ENCODE measurements at regions not wholly inside any gene's neighbourhood (a gene's known extent, or its start where the extent isn't known, plus 50 kb on each side); places are given as distances from the start of the nearest gene placed in this dataset.

GRCh38 chr13:44096901-44097300 lies 217.2 kb downstream of the LACC1 start:
- DNase-seq (ENCODE audit: low spot score): no peak

- DNase-seq (ENCODE audit: low spot score): no peak
Observed at GRCh38 chr13:44098559-44098958, 218.9 kb downstream of the LACC1 start.

- no peak for DNase-seq (ENCODE audit: low spot score)
Observed at GRCh38 chr13:44101347-44102083, 221.8 kb downstream of the LACC1 start.

- DNase-seq (ENCODE audit: low spot score): no peak
Observed at GRCh38 chr13:44103429-44104196, 223.9 kb downstream of the LACC1 start.

- peak; percentile 75 for DNase-seq (ENCODE audit: low spot score)
Observed at GRCh38 chr13:44104197-44104490, 224.4 kb downstream of the LACC1 start.

GRCh38 chr13:44104969-44105368 lies 225.3 kb downstream of the LACC1 start:
- no peak for DNase-seq (ENCODE audit: low spot score)

GRCh38 chr13:44106266-44107152 lies 226.8 kb downstream of the LACC1 start:
- no peak for DNase-seq (ENCODE audit: low spot score)

GRCh38 chr13:44107357-44108121 lies 227.8 kb downstream of the LACC1 start:
- DNase-seq (ENCODE audit: low spot score): no peak

GRCh38 chr13:44108331-44108858 lies 228.7 kb downstream of the LACC1 start:
- no peak for DNase-seq (ENCODE audit: low spot score)

- DNase-seq (ENCODE audit: low spot score): no peak
Observed at GRCh38 chr13:44110091-44110621, 230.5 kb downstream of the LACC1 start.

GRCh38 chr13:44111701-44112100 lies 232.0 kb downstream of the LACC1 start:
- no peak for DNase-seq (ENCODE audit: low spot score)

- DNase-seq (ENCODE audit: low spot score): no peak
Observed at GRCh38 chr13:44112700-44113329, 233.1 kb downstream of the LACC1 start.

GRCh38 chr13:44116562-44117332 lies 237.0 kb downstream of the LACC1 start:
- DNase-seq (ENCODE audit: low spot score): no peak

- no peak for DNase-seq (ENCODE audit: low spot score)
Observed at GRCh38 chr13:44117351-44117750, 237.6 kb downstream of the LACC1 start.

- no peak for DNase-seq (ENCODE audit: low spot score)
Observed at GRCh38 chr13:44117816-44118215, 238.1 kb downstream of the LACC1 start.

- DNase-seq (ENCODE audit: low spot score): no peak
Observed at GRCh38 chr13:44118881-44119280, 239.2 kb downstream of the LACC1 start.

GRCh38 chr13:44120043-44120442 lies 240.3 kb downstream of the LACC1 start:
- no peak for DNase-seq (ENCODE audit: low spot score)

GRCh38 chr13:44120849-44121755 lies 241.4 kb downstream of the LACC1 start:
- peak; percentile 69 for DNase-seq (ENCODE audit: low spot score)

- no peak for DNase-seq (ENCODE audit: low spot score)
Observed at GRCh38 chr13:44124352-44124751, 244.6 kb downstream of the LACC1 start.

Measured in pons (tissue), 1 donor.